HG03159 (cell line): ENCODE measurements at regions not wholly inside any gene's neighbourhood (a gene's known extent, or its start where the extent isn't known, plus 50 kb on each side); places are given as distances from the start of the nearest gene placed in this dataset.
"Not testable (repeated sequence)": the region's sequence is repeated elsewhere in the genome, so short reads cannot be mapped to it uniquely, and the experiment has no call there.

Experiments used
- ATAC-seq: cut with Tn5 transposase; IDR thresholded peaks from one replicate; pipeline ENCODE4 v1.9.1; 2021; ENCODE audit warnings: mild to moderate bottlenecking, moderate library complexity; ENCODE audit not compliant: unreplicated experiment

GRCh38 chr6:26257272-26257671 lies 107.7 kb upstream of the BTN3A2 start:
- no peak for ATAC-seq

DNA sequence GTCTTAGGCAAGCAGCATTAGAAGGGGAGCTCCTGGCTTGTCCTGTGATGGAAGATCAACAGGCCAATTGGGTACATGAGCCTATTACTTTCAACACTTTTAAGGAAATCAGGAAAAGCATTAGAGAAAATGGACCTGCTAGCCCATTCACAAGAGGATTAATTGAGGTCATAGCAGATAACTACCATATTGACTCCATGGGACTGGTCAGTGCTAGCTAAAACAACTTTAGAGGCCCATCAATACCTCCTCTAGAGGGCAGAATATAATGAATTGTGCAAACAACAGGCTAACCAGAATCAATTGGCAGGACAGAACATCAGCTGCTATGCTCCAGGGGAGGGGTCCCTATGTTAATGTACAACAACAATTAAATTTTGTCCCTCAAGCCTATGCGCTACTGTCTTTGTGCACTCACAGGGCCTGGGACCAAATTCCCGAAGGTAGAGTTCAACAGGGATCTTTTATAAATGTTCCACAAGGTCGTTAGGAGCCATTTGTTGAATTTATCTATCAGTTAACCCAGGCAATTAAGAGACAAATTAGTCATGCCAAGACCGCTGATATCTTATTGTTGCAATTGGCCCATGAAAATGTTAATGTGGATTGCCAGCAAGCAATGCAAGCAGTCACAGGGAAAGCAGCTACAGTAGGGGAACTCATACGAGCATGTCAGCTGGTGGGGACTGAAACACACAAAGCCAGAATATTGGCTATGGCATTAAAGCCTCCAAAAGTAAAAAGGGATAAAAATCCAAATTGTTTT lies 106.6 kb upstream of the BTN3A2 start:
- no peak for ATAC-seq

GRCh38 chr6:26260110-26260637 lies 104.8 kb upstream of the BTN3A2 start:
- ATAC-seq = no peak

DNA sequence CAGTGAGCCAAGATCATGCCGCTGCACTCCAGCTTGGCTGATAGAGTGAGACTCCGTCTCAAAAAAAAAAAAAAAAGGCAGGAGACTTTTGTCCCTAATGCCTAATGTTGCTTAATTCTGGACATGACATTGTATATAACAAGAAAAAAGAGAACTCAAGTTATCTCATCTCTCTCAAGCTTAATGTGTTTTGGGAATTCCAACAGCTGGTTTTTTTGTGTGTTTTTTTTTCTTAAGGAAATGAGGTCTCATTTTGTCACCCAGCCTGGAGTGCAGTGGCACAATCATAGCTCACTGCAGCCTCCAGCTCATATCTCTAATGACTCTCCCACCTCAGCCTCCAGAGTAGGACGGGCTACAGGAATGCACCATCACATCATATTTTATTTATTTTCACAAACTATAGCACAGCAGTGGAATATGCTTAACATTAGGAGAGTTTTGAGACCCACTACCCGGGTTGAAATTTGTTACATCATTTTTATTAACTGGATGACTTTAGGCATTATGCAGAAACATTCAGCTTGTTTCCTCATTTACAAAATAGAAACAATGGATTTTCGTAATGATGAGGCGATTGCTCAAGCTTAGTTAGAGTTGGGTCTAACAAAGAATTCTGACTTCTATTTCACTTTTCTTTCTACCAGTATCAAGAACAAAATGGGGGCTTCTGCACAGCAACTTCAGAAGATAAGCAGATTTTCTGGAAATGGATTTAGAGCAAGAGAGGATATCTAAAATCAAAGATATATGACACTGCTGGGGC lies 104.1 kb upstream of the BTN3A2 start:
- no peak for ATAC-seq

GRCh38 chr6:26264547-26264946 lies 100.5 kb upstream of the BTN3A2 start:
- ATAC-seq = no peak

DNA sequence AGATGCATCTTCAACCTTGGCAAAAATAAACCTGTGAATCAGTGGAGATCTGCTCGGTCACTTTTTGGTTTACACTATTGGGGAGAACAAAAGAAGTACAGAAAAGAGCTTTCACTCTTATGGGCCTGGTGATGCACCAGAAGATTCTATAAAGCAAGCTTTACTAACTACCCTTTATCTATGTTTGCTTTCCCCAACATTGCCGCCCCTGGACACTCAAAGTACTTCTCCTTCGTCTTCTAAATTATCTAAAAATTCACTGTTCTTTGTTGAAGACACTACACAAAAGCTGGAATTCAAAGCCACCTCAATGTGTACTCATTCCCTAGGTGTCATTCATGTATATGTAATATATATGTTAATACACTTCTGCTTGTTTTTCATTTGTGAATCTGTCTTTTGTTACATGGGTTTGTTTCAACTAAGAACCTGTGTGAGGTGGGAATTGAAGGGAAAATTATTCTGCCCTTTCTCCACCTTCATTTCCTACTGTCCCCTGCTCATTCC lies 97.9 kb upstream of the BTN3A2 start:
- ATAC-seq = no peak

- no peak for ATAC-seq
Observed at GRCh38 chr6:26268659-26269402, 96.2 kb upstream of the BTN3A2 start.

DNA sequence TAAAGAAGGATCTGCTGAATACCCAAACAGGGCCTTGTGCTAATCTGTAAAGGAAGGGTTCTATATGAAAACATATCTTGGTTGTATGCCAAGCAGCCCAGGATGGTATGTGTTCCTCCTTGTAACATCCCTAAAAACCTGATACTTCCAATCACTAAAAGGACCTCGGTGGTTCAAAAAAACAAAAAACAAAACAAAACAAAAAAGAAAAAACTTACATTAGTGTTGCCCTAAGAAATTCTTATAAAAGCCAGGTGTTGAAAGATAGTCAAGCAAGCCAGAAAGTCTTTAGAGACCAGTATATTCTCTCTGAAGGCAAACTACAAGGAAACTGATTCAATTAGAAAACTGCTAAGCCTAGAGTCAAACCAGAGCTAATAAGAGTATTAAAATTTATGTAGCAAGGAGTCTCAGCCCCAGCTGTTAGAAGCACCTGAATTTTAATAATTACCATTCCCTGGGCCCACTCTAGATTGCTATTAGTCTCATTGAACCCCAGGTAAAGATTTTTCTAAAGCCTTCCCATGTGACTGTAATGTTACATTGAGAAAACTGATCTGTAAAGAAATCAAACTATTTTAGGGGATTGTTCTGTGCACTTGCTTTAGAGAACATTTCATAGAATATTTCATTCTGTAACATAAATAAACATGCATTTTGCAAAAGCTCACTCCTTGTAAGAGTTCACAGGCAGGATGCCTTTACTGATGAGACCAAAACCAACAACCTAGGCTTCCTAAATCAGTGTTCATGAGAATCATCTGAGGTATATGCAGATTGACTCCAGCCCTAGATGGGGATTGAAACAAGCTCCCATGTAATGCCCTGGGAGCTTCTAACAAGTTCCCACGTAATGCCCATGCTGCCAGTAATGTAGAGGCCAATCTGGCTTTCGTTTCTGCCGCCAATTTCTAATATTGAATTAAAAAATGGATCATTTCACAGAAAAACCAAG lies 95.2 kb upstream of the BTN3A2 start:
- ATAC-seq = no peak

DNA sequence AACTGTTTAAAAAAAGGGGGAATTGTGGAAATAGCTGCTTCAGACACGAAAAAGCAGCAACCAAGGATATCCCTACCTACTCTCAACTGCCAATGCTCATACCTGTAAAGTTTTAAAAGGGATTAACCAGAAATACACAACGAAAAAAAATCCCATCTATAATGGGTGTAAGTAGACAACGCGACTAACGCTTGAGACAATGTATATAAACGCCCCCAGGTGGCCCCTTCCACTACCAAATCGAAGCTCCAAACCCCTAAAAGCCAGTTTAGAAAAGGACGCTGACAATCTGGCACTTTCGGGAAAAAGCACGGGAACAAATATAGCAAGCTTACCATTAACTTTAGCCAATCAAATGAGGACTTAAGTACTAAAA lies 94.5 kb upstream of the BTN3A2 start:
- ATAC-seq = no peak

- ATAC-seq = peak; percentile 26
Observed at GRCh38 chr6:26270903-26271667, 93.9 kb upstream of the BTN3A2 start.

DNA sequence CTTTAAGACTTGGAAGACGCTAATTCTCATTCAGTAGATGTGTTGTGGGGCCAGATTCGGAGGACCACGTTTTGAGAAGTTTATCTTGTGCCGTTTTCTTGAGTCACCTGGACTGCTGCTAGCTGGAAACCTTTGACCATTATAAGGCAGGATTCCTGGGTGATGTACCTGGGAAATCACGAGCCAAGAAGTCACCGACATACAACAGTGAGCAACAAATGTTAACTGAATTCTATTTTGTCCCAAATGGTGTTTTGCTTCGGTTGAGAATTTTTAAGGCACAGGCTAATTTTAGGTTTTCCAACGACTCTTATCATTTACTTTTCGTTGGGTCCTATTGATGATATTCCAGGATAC lies 93.4 kb upstream of the BTN3A2 start:
- no peak for ATAC-seq

GRCh38 chr6:26272171-26272637 lies 92.8 kb upstream of the BTN3A2 start:
- peak; percentile 30 for ATAC-seq

GRCh38 chr6:26273673-26274588 lies 91.1 kb upstream of the BTN3A2 start:
- ATAC-seq = no peak

DNA sequence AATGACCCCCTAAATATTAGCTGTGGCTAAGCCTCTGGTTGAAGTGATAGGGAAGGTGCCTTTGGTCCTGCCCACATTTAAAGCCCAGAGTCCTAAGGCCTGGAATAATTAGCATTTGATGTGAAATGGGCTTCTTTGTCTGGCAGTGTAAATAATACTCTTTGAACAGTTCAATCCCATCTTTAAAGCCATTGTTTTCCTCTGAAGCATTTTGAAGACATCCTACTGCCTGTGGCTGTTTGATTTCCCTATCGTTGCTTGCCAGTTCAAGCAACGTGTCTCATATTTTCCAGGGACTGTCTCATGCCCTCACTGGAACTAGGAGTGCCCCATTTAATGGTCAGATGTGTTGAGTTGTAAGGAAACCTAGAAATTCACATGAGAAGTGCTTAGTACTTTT lies 89.3 kb upstream of the BTN3A2 start:
- ATAC-seq = no peak

- no peak for ATAC-seq
Observed at GRCh38 chr6:26276841-26277648, 88.0 kb upstream of the BTN3A2 start.

GRCh38 chr6:26278536-26278935 lies 86.5 kb upstream of the BTN3A2 start:
- ATAC-seq = no peak

DNA sequence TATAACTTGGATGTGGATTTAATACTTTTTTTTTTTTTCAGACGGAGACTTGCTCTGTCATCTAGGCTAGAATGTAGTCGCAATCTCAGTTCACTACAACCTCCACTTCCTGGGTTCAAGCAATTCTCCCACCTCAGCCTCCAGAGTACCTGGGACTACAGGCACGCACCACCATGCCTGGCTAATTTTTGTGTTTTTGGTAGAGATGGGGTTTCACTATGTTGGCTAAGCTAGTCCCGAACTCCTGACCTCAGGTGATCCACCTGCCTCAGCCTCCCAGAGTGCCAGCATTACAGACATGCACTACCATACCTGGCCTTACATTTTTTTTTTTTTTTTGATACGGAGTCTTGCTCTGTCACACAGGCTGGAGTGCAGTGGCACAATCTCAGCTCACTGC lies 85.6 kb upstream of the BTN3A2 start:
- ATAC-seq = not testable (repeated sequence)
